A549 (cell line): ENCODE measurements at regions not wholly inside any gene's neighbourhood (a gene's known extent, or its start where the extent isn't known, plus 50 kb on each side); places are given as distances from the start of the nearest gene placed in this dataset.

Experiments
- CBX2 ChIP-seq: fragments of 200-600 bp; sonication (generic); IDR thresholded peaks from 2 replicates; pipeline ENCODE4 v1.6.1; 2016; ENCODE audit warnings: low read depth, mild to moderate bottlenecking, borderline replicate concordance
- CHD4 ChIP-seq: fragments of 200-600 bp; sonication (generic); IDR thresholded peaks from 2 replicates; pipeline ENCODE4 v1.6.1; 2016; ENCODE audit warnings: antibody characterized with exemption, mild to moderate bottlenecking, borderline replicate concordance
- CTCF ChIP-seq: fragments of >200 bp; sonication (Bioruptor Twin); formaldehyde crosslinking; IDR thresholded peaks from 3 replicates; pipeline ENCODE4 v1.5.1; 2016
- EP300 ChIP-seq, 2 experiments: fragments of >200 bp; sonication (Bioruptor Twin); formaldehyde crosslinking; IDR thresholded peaks; 2 replicates in 1 of 2; 3 replicates in 1 of 2; pipeline ENCODE4 v1.6.1; 2016 to 2017
- FOSL2 ChIP-seq, 2 experiments: fragments of 450-650 bp in 1 of 2; fragments of >200 bp in 1 of 2; sonication (Bioruptor Twin) in 1 of 2; formaldehyde crosslinking; IDR thresholded peaks; 2 replicates each; pipeline versions ENCODE4 v1.5.0 to v1.6.1; 2016 to 2020; ENCODE audit warnings: mild to moderate bottlenecking in 1 of 2, moderate library complexity in 1 of 2
- POLR2A ChIP-seq: IDR thresholded peaks from 2 replicates; pipeline ENCODE4 v1.6.1; 2012; ENCODE audit warnings: mild to moderate bottlenecking, low read length
- RAD21 ChIP-seq, 2 experiments: fragments of >200 bp in 1 of 2; sonication (Bioruptor Twin) in 1 of 2; formaldehyde crosslinking in 1 of 2; IDR thresholded peaks in 1 of 2; conservative IDR thresholded peaks in 1 of 2; 2 replicates in 1 of 2; 3 replicates in 1 of 2; pipeline ENCODE4 v1.6.1; 2012 to 2018; ENCODE audit warnings: inconsistent platforms in 1 of 2
- REST ChIP-seq: fragments of 200-600 bp; sonication (generic); IDR thresholded peaks from 2 replicates; pipeline ENCODE4 v1.6.1; 2016; ENCODE audit warnings: antibody characterized with exemption, mild to moderate bottlenecking, moderate library complexity
- USF2 ChIP-seq: fragments of 450-650 bp; IDR thresholded peaks from 2 replicates; pipeline ENCODE4 v1.6.1; 2014; ENCODE audit warnings: antibody characterized with exemption
- TF ChIP-seq, protein P1 (sequence below): IDR thresholded peaks from 2 replicates; pipeline ENCODE4 v1.6.1; 2012; ENCODE audit warnings: low read depth, borderline replicate concordance

GRCh38 chr12:68468036-68468435 lies 135.9 kb upstream of the MDM1 start:
- TF ChIP-seq CTCF (no peak), CHD4 (no peak), EP300 (IDR thresholded peaks at IDR 0.05) (no peak), USF2 (no peak), FOSL2 (IDR thresholded peaks at IDR 0.05) (no peak), FOSL2 (CRISPR knock-in tag; IDR thresholded peaks at IDR 0.05) (no peak), RAD21 (conservative IDR thresholded peaks at IDR 0.05 in 1 of 2, IDR thresholded peaks at IDR 0.05 in 1 of 2) (no peak), REST (no peak), POLR2A (no peak), CBX2 (no peak)
- TF ChIP-seq, protein P1, sequence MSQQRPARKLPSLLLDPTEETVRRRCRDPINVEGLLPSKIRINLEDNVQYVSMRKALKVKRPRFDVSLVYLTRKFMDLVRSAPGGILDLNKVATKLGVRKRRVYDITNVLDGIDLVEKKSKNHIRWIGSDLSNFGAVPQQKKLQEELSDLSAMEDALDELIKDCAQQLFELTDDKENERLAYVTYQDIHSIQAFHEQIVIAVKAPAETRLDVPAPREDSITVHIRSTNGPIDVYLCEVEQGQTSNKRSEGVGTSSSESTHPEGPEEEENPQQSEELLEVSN: no peak
